COLO829 (cell line): ENCODE measurements at regions not wholly inside any gene's neighbourhood (a gene's known extent, or its start where the extent isn't known, plus 50 kb on each side); places are given as distances from the start of the nearest gene placed in this dataset.

ENCODE experiments used
- DNase-seq: peaks from one replicate; pipeline ENCODE4 v3.0.0; 2012; ENCODE audit warnings: low spot score

- no peak for DNase-seq
Measured at GRCh38 chr2:198498048-198498447, 693.7 kb downstream of the PLCL1 start.

GRCh38 chr2:198494931-198495330 lies 690.5 kb downstream of the PLCL1 start:
- DNase-seq: no peak

DNA sequence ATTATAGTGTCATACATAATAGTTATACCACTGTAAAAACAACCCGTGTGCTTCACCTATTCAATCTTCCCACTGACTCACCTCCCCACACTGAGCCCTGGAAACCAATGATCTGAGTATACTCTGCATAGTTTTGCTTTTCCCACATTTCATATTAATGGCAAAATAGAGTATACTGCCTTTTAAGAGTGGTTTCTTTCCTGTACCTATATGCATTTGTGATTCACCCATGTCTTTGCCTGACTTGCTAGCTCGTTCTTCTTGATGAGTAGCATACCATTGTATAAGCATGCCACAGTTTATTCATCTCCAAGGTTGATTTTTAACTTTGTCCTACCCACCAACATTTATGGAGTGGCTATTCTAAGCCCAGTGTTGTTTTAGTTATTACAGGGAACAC lies 686.4 kb downstream of the PLCL1 start:
- no peak for DNase-seq

GRCh38 chr2:198488964-198489363 lies 684.6 kb downstream of the PLCL1 start:
- DNase-seq: no peak

DNA sequence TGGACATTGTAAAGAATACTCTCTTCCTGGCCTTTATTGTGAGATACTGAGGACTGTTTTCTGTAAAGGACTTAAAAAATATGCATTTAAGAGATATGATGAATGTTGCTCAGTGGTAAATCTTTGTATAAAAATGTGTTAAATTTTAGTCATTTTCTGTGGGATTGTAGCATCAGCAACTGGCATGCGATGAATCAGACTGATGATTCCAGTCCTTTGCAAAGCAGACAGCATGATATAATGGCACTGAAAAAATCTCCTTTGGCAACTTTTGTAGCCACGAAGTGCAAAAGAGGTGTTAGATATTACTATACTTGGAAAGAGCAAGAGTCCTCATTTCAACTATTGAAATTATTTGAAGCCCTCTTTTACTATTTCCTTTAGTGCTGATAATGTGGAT lies 678.7 kb downstream of the PLCL1 start:
- no peak for DNase-seq

GRCh38 chr2:198479065-198479464 lies 674.7 kb downstream of the PLCL1 start:
- DNase-seq: no peak

DNA sequence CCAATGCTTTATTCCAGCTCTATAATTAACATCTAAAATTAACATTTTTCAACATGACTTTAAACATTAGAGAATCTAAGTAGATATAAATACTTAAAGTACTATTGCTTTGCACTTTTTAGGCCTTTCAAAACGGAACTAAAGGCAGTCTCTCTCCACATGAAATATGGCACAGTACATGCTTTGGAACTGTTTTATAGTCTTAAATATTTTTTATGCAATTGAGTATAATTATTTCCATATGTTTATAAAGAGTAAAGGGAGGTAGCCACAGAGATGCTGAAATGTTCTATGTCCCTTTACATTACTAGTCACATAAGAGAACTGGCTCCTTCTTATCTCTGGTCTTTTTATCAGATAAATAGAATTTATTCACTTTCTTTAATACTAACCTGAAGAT lies 674.0 kb downstream of the PLCL1 start:
- DNase-seq: no peak

DNA sequence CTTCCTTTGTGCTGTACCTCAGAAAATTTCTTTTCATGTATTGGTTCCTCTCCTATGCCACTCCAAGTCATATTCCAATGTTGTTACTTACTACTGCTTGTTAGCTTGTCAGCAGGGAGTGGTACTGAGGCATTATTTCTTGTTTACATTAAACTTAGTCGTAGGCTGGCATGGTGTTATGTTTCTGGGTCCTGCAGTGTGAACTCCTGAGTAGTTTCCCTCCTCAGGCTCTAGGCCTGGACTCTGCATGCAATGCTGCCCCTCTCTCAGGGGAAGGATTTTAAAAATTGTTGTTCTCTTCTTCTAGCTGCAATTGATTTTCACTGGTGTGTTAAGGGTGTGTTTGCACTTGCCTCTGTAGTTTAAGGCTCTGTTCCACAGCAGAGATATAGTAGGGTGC lies 671.6 kb downstream of the PLCL1 start:
- no peak for DNase-seq

GRCh38 chr2:198471291-198471690 lies 666.9 kb downstream of the PLCL1 start:
- no peak for DNase-seq

DNA sequence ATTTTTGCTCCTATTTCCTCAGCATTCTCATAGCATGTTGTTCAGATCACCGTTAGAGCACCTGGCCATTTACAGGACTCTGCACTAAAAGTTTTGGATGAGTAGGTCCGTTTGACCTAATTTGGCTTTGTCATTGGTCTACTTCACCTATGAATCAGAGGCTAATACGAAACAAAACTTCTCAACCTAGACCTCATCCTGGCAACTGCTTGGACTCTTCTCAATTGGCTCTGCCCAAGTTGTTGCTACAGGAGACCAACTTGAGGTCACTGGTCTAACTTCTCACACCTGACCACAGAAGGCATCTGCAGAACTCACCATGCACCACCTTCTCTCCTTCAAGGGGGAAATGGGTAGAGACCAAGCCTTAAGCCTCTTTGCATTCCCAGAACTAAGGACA lies 663.7 kb downstream of the PLCL1 start:
- no peak for DNase-seq

GRCh38 chr2:198465970-198466369 lies 661.6 kb downstream of the PLCL1 start:
- DNase-seq: no peak

DNA sequence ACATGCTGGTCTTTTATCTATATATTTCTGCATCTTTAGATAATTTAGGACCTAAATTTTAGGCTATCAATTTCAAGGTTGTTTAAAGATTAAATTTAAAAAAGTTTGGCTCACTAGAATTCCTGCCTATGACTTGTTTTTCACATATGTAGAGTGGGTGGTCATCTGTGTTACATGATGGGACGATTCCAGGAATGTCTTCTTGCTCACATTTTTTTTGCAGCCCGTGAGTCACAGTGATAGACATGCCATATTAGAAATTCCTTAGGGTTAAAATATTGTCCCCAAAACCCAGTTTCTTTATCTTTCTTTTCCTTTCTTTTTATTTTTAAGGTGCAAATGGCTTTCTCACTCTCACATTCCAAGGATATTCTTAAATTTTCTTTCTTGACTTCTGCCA lies 652.0 kb downstream of the PLCL1 start:
- no peak for DNase-seq

DNA sequence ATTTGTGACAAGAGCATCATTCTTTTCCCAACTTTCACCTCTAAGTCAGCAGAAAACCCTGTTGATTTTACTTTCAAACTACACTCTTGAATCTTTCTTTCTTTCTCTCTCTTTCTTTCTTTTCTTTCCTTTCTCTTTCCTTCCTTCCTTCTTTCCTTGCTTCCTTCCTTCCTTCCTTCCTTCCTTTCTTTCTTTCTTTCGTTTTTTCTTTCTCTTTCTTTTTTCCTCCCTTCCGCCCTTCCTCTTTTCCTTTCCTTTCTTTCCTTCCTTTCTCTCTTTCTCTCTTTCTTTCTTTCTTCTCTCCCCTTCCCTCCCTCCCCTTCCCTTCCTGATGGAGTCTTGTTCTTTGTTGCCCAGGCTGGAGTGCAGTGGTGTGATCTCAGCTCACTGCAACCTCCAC lies 649.5 kb downstream of the PLCL1 start:
- DNase-seq: no peak

GRCh38 chr2:198452327-198452726 lies 647.9 kb downstream of the PLCL1 start:
- no peak for DNase-seq

DNA sequence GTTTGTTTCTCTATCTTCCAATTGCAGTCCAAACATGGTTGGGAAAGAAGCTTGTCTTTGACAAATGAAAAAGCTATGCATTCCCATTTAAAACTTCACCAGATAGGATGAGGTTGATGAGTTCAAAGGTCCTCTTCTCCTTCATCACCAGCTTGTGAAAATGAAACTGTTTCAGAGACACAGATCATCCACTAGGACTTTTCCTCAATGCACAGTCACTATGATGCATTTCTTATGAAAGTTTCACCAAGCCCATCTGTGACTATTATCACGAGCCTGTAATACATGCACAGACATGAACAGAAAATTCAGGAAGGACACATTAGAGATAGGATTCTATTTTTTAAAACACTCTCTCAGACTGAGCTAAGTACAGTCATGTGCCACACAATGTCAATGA lies 644.4 kb downstream of the PLCL1 start:
- DNase-seq: no peak

DNA sequence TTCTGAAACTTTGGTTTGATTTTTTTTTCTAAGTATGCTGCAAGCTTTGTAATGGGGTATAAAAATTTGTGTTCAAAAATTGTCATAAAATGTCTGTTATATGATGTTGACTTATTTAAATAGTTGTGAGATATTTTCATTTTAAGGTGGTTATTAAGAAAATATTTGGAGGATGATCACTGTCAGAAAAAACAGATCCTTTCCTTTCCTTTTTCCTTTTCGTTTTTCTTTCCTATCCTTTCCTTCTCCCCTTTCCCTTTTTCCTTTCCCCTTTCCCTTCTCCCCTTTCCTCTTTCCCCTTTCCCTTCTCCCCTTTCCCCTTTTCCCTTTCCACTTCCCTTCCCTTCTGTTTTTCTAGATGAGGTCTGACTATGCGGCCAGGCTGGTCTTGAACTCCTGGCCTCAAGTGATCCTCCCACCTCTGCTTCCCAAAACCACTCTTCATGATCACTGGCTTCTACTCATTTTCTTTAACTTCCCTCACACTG lies 640.5 kb downstream of the PLCL1 start:
- DNase-seq: no peak

GRCh38 chr2:198441901-198442300 lies 637.5 kb downstream of the PLCL1 start:
- DNase-seq: no peak

DNA sequence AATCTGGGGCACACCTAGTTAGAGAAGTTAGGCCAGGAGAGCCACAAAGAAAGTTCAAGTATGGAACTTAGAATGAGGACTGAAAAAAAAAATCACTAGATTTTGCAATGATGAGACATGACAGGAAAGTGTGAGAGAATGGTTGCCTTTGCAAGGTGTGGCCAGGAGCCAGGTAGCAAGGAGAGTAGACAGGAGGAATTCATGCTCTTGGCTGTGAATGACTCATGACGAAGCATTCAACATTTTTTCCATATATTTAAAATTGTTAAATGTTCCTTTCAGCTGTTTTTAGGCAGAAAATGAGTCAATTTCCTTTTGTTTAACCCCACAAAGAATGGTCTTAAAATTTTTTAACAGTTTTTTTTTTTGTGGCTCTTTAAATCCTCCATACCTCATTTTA lies 636.9 kb downstream of the PLCL1 start:
- DNase-seq: no peak

DNA sequence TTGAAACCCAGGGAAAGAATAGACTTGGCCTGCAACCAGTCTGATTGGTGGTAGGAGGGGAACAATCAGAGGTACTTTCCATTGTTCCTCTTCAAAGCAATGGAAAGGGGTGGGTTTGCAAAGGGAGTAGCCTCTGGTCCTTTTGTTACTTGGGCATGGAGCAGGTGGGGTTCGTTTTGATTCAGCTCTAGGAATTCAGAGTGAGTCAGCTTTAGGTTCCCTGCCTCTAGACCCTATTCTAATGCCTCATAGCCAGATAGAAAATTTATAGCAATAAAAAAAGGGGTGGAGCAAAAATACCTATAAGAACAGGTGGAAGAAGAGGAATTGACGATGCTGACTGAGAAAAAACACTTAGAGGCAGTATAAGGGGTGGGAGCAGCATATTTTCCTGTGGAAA lies 636.4 kb downstream of the PLCL1 start:
- DNase-seq: no peak

GRCh38 chr2:198438331-198438730 lies 633.9 kb downstream of the PLCL1 start:
- no peak for DNase-seq

- DNase-seq: no peak
Measured at GRCh38 chr2:198424112-198424511, 619.7 kb downstream of the PLCL1 start.

DNA sequence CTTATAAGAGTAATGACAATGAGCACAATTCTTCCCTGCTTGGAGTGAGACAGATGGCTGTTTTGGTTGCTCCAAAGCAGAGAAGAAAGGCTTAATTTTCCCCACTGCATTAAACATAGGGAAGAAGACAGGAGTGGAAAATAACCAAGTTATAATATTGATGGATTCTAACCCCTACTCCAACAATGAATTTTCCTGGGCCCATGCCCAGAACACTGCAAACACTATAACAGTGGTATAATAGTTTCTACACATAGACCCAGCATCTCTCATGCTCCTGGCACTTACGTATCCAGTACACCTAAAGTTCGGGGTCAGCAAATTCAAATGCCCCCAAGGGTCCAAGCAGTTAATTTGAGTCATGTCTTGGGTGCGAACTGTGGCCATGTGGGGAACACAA lies 613.4 kb downstream of the PLCL1 start:
- DNase-seq: no peak

GRCh38 chr2:198414976-198415375 lies 610.6 kb downstream of the PLCL1 start:
- no peak for DNase-seq

DNA sequence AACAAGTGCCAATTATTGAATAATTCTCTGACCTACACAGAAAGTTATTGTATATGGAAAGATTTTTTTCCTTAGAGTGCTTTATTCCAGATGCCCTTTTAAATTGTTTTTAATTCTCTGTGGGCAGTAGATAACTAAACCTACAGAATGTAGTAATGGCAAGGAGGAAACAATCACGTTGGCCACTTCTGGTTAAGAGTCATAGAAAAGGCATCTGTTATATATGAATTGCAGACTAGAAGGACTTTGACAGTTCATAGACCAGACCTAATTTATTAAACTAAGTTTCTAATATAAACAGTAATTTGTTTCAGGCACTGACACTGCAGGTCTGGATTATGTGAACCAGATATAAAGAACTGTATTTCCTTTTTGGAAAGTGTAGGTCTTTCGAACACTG lies 607.5 kb downstream of the PLCL1 start:
- DNase-seq: no peak

- no peak for DNase-seq
Measured at GRCh38 chr2:198408171-198408570, 603.8 kb downstream of the PLCL1 start.
